SW 1271 (cell line): ENCODE measurements at regions not wholly inside any gene's neighbourhood (a gene's known extent, or its start where the extent isn't known, plus 50 kb on each side); places are given as distances from the start of the nearest gene placed in this dataset.
"Not testable (repeated sequence)": the region's sequence is repeated elsewhere in the genome, so short reads cannot be mapped to it uniquely, and the experiment has no call there.

Experiments used
- DNase-seq, 2 experiments: peaks; one replicate each; lab custom pipeline; 2025; lab: John Stamatoyannopoulos, UW

GRCh38 chr7:81361769-81362312 is 408.0 kb downstream of the HGF start:
- DNase-seq: no peak

- no peak for DNase-seq
Observed at GRCh38 chr7:81355911-81356310, 413.9 kb downstream of the HGF start.

GRCh38 chr7:81349044-81349443 is 420.8 kb downstream of the HGF start:
- DNase-seq: no peak

GRCh38 chr7:81339946-81340345 is 421.1 kb upstream of the SEMA3C start:
- no peak for DNase-seq

GRCh38 chr7:81333536-81333935 is 414.7 kb upstream of the SEMA3C start:
- no peak for DNase-seq

- peak in 1 of 2 experiments; percentile 15 for DNase-seq
Observed at GRCh38 chr7:81333004-81333403, 414.2 kb upstream of the SEMA3C start.

GRCh38 chr7:81331061-81332018 is 412.5 kb upstream of the SEMA3C start:
- peak in 1 of 2 experiments; percentile 42 for DNase-seq

- no peak for DNase-seq
Observed at GRCh38 chr7:81330108-81330507, 411.3 kb upstream of the SEMA3C start.

- peak in 1 of 2 experiments; percentile 23 for DNase-seq
Observed at GRCh38 chr7:81327468-81328266, 408.8 kb upstream of the SEMA3C start.

- no peak for DNase-seq
Observed at GRCh38 chr7:81321949-81322348, 403.1 kb upstream of the SEMA3C start.

GRCh38 chr7:81317741-81318140 is 398.9 kb upstream of the SEMA3C start:
- DNase-seq: no peak

- no peak for DNase-seq
Observed at GRCh38 chr7:81308643-81309322, 389.9 kb upstream of the SEMA3C start.

GRCh38 chr7:81301815-81302214 is 383.0 kb upstream of the SEMA3C start:
- no peak for DNase-seq

GRCh38 chr7:81300753-81301152 is 381.9 kb upstream of the SEMA3C start:
- DNase-seq: no peak

- peak in 1 of 2 experiments; percentile 19 for DNase-seq
Observed at GRCh38 chr7:81299711-81300110, 380.9 kb upstream of the SEMA3C start.

GRCh38 chr7:81298951-81299666 is 380.3 kb upstream of the SEMA3C start:
- peak; percentile 30 to 88 for DNase-seq

- no peak for DNase-seq
Observed at GRCh38 chr7:81297317-81297716, 378.5 kb upstream of the SEMA3C start.

- DNase-seq: no peak
Observed at GRCh38 chr7:81296726-81297125, 377.9 kb upstream of the SEMA3C start.

- no peak for DNase-seq
Observed at GRCh38 chr7:81294897-81295515, 376.2 kb upstream of the SEMA3C start.

- no peak for DNase-seq
Observed at GRCh38 chr7:81293806-81294205, 375.0 kb upstream of the SEMA3C start.

- DNase-seq: not testable (repeated sequence)
Observed at GRCh38 chr7:81286754-81287153, 367.9 kb upstream of the SEMA3C start.
